ENCODE measurements at regions not wholly inside any gene's neighbourhood (a gene's known extent, or its start where the extent isn't known, plus 50 kb on each side); places are given as distances from the start of the nearest gene placed in this dataset.

GRCh38 chr12:126668961-126669360 is 1598.0 kb upstream of the TMEM132C start:
- no peak for DNase-seq (ENCODE audit: low spot score)

DNA sequence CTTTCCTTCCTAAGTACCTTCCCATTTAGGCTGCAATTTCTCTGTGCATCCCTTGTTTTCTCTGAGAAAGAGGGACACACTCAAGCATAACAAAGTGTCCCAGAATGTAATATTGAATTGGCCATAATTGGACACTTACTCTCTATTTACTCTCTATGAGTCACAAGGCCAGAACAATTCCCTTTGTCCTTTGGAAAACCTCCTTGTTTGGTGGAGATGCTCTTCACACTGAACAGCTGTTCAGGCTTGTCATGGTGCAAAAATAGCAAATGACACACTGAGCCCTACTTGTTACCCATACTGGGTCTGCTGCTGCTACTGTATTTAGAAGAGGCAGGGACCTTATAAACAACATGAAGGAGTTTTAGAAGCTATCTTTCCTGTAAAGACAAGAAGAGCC is 1590.5 kb upstream of the TMEM132C start:
- DNase-seq (ENCODE audit: low spot score): no peak

DNA sequence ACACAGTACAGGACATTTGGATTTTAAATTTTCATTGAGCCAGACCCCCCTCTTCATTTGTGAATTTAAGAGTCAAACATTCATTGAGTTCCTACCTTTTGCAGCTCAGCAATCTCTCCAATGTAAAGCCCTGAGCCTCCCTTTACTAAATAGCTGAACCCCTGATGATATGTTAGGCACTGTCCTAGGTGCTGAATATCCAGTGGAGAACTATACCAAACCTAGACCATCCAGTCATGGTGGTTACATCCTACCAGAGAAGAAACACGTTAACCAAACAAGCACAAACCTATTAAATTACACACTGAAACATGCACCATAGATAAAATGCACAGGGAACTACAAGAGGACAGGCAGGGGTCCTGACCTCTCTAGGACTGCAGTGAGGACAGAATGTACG is 1585.3 kb upstream of the TMEM132C start:
- no peak for DNase-seq (ENCODE audit: low spot score)

GRCh38 chr12:126684703-126685102 is 1582.3 kb upstream of the TMEM132C start:
- no peak for DNase-seq (ENCODE audit: low spot score)

GRCh38 chr12:126685636-126686035 is 1581.3 kb upstream of the TMEM132C start:
- DNase-seq (ENCODE audit: low spot score): no peak

GRCh38 chr12:126688556-126688955 is 1578.4 kb upstream of the TMEM132C start:
- no peak for DNase-seq (ENCODE audit: low spot score)

- no peak for DNase-seq (ENCODE audit: low spot score)
These were observed 1566.9 kb upstream of the TMEM132C start for GRCh38 chr12:126700096-126700495.

GRCh38 chr12:126704609-126705008 is 1562.4 kb upstream of the TMEM132C start:
- no peak for DNase-seq (ENCODE audit: low spot score)

DNA sequence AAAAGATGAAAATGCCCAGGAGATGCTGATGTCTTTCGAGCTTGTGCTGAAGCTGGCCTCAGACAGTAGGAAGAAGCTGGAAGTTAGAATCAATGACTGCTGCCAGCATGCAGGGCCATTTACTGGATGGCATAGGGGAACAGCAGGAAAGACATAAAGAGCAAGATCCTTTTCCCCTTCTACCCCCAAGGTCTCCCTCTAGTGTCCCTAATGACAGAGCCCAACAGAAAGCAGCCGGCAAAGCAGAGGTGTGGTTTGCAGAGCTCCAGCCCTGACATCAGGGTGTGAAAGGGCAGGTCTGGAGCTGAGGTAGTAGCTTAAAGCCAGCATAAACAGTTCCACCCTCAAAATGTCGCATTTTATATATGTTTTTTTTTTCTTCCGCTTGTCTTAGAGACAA is 1560.7 kb upstream of the TMEM132C start:
- no peak for DNase-seq (ENCODE audit: low spot score)

GRCh38 chr12:126708492-126708896 is 1558.5 kb upstream of the TMEM132C start:
- DNase-seq (ENCODE audit: low spot score): no peak

DNA sequence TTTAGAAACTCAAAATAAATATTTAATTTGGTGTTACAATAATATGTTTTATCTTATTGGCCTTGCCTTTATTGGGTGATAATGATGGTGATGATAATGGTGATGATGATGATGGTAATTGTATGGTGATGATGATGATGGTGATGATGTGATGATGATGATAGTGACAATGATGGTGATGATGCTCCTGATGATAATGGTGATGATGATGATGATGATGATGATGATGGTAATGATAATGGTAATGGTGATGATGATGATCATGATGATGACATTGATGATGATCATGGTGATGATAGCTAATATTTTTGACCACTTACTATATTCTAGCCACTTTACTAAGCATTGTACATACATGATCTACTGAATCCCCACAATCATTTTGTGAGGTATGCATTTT is 1548.6 kb upstream of the TMEM132C start:
- no peak for DNase-seq (ENCODE audit: low spot score)

DNA sequence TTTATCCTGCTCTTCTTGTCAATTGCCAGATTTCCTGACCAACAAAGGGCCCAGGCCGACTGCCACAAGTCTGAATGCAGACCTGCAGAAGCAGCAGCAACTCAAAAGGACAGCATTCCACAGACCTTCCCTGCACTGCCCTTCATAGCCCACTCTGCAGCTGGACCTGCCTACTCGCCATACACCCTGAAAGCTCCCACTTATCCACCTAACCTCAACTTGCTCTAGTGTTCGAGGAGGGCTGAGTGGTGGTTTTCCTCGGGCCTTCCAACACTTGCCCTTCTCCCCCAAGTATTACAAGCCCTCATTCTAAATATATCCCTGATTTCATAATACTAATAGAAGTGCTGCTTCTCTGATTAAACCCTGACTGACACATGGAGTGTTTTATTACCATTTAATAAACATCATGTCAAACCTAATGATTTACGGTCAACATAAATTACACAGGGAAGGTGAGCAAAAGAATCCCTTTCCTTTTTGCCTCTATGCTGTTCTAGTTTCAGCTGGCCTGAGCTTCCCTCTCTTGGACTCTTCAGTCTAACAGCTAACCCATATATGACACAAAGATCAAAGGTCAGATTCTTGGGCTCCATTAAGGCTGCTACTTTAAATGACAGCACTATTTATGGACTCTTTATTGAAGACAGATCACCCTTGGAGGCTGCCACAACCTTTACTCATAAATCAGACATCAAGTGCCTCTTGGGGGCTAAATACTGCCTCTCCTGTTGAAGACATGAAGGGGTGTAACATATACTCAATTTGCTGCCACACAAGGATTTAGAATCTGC is 1546.9 kb upstream of the TMEM132C start:
- peak; percentile 69 for DNase-seq (ENCODE audit: low spot score)

DNA sequence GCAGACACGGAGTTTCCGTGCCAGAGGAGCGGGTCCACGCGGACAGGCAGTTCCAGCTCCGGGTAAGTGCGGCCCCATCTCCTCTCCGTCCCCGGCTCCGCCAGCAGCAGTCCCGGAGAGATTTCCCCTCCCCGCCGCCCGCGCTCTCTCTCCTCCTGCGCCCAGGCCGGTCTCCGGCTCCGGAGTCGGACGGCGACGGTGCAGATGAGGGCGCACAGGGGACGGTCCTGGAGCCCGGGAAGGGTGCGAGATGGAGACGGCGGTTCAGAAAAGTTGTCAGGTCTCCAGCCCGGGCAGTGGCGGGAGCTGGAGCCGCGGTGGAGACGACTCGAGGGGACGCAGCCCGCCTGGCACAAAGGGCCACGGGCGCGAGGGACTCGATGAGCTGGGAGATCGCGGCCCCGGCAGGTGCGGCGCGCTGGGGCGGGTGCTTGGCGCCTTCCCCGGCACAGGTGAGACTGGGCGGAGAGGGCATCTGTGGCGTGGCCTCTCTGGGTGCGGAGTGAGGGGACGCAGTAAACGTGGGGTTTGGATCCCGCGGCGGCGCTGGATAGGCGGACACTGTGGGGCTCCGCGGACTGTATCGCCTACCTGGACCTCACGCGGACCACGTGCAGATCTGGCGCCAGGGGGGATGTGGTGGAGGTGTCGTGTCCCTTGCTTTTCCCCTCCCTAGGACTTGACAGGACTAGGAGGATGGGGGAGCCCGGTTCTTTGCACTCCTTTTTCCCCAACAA is 1540.3 kb upstream of the TMEM132C start:
- no peak for DNase-seq (ENCODE audit: low spot score)

DNA sequence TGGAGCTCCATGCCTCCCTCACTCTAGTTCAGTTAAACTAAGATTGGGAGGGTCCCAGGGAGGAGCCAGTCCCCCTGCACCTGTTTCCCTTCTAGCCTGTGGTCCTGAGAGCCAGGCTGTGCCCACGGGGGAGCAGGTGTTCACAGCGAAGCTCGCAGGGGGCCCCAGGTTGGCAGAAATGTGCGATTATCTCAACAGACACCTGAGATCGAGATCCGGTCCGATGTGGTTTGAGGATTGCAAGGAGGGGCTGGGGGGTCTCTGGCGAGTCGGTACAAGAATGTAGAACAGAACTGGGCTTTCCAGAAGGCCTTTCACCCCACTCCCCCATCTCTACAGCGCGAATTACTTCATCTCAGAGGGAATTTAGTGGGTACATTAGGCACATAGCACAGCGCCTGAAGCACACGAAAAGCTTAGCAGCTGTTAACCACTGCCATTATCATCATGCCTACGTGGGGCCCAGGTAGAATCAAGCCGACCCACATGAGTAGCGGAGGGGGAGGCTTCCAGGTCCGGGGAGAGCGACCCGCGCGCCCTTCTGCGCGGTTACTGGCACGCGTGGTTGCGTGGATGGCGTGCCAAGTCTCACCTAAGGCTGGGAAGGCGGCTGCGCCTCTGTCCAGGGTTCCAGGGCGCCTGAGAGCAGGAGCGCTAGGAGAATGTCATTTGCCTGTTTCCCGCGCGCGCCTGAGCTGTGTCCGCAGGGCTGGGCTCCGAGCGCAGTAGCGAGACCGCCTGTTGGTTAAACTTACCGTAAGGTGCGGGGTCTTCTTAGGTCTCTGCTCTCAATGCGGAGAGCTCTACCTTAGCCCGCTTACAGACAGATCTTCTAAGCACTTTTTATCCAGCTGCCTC is 1539.5 kb upstream of the TMEM132C start:
- no peak for DNase-seq (ENCODE audit: low spot score)

GRCh38 chr12:126734296-126734695 is 1532.7 kb upstream of the TMEM132C start:
- DNase-seq (ENCODE audit: low spot score): no peak

GRCh38 chr12:126734710-126735109 is 1532.3 kb upstream of the TMEM132C start:
- DNase-seq (ENCODE audit: low spot score): no peak

- DNase-seq (ENCODE audit: low spot score): peak; percentile 11
These were observed 1525.3 kb upstream of the TMEM132C start for GRCh38 chr12:126741536-126742240.

DNA sequence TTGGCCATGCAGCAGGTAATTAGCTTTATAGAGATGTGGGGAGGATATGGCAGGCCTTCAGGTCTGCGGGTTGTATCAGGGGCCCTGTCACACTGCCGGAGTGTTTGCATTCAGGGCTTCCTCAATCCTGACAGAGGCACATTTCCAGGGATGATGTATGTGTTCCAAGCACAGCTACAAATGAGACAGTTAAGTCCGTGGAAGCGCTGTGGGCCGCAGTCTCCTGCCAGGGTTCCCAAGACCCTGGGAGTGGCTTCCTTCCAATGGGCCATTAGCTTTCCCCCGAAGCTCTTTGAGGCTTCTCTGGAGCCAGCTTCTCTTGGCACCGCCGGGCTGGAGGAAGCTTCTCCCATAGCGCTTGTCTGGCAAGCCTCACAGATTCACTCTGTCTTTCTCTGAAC is 1524.7 kb upstream of the TMEM132C start:
- no peak for DNase-seq (ENCODE audit: low spot score)

DNA sequence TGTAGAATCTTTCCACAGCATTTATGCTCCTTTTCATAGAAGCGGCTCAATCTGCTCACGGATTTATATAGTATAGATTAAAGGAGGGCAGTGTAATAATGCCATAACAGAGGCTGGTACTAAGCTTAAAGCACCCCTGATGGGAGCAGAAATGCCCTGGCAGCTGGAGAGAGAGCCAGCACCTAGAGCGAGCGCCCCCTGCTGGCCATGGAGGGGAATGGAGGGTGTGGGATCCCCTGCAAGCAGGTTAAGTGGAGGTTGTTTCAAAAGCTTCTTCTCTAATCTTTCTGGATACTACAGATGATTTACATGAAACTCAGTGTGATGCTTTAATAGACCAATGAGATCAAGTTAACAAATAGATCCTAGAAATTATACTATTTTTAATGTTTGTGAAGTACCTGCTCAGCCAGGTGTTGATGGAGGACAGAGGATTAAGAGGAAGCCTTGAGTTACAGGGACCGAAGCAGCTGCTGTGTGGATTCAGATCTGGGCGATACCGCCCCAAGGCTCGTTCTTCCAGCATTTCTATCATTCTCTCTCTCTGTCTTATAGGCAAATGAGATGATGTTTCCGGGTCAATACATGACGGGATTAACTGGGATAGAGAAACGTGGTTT is 1519.3 kb upstream of the TMEM132C start:
- peak; percentile 11 for DNase-seq (ENCODE audit: low spot score)

DNA sequence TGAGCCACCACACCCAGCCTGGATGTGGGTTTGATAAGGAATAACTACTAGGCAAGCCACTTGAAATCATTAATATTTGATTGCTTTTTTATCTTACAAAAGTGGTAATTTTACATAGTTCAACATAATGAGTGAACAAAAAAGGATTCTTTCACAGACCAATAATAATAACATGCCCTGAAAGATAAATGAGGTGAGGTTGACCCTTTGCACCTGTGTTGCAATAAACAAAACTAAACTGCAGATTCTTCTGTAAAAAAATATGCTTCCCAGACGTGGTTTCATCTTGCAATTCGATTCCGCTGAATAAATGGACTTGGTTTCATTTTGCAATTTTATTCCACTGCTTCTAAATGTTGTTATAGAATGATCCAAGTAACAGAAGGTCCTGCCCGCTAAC is 1514.9 kb upstream of the TMEM132C start:
- DNase-seq (ENCODE audit: low spot score): no peak

GRCh38 chr12:126757326-126757725 is 1509.6 kb upstream of the TMEM132C start:
- DNase-seq (ENCODE audit: low spot score): no peak
